Effector memory CD4-positive, alpha-beta T cell (primary cell): ENCODE measurements at regions not wholly inside any gene's neighbourhood (a gene's known extent, or its start where the extent isn't known, plus 50 kb on each side); places are given as distances from the start of the nearest gene placed in this dataset.

Source experiments
- DNase-seq, 3 donors: peaks; one replicate each; pipeline ENCODE4 v3.0.0-alpha.2; 2020
- H3K27ac ChIP-seq: 2 replicates; pipeline ENCODE4 v1.7.0; 2013; ENCODE audit warnings: mild to moderate bottlenecking, low read length, moderate library complexity; ENCODE audit not compliant: insufficient read depth, poor library complexity, severe bottlenecking
- H3K27me3 ChIP-seq: replicated peaks from 2 replicates; pipeline ENCODE4 v1.7.0; 2013; ENCODE audit warnings: mild to moderate bottlenecking, low read length; ENCODE audit not compliant: insufficient read depth, control insufficient read depth, poor library complexity, severe bottlenecking
- H3K36me3 ChIP-seq: 2 replicates; pipeline ENCODE4 v1.7.0; 2013; ENCODE audit warnings: mild to moderate bottlenecking, low read length, moderate library complexity; ENCODE audit not compliant: control insufficient read depth, insufficient read depth
- H3K4me1 ChIP-seq: 2 replicates; pipeline ENCODE4 v1.7.0; 2013; ENCODE audit warnings: low read length, mild to moderate bottlenecking; ENCODE audit not compliant: control insufficient read depth, insufficient read depth, poor library complexity, severe bottlenecking
- H3K4me3 ChIP-seq: 2 replicates; pipeline ENCODE4 v1.7.0; 2013; ENCODE audit warnings: low read length, low read depth, mild to moderate bottlenecking; ENCODE audit not compliant: insufficient read depth, poor library complexity, severe bottlenecking
- H3K9me3 ChIP-seq: 2 replicates; pipeline ENCODE4 v1.7.0; 2013; ENCODE audit warnings: mild to moderate bottlenecking, low read length, moderate library complexity; ENCODE audit not compliant: control insufficient read depth

DNA sequence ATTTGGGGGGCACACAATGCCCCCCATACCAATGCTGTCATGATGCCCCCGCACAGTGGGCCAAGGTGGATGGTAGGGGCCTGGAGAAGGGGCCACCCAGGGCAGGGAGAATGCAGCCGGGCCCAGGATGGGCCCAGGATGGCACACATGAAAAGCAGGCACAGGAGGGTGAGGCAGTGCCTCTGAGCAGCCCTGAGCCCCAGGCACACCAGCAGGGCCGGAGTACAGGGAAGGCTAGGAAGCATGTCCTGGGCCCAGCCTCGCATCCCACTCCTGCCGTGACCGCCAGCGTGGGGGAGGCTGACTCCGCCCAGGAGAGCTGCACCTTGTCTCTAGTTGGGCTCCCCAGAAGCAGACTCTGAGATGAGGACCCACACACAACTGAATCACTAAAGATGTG, 59.3 kb upstream of the TMEM72 start:
- Histone ChIP-seq H3K4me3 (no peak overlapping the region), H3K9me3 (no peaks in the 10 kb centered on the region), H3K27ac (no peak overlapping the region), H3K4me1 (no peaks in the 10 kb centered on the region), H3K27me3 (no peaks in the 10 kb centered on the region), H3K36me3 (no peaks in the 10 kb centered on the region)
- no peak for DNase-seq

GRCh38 chr10:44853148-44853734, 57.9 kb upstream of the TMEM72 start:
- Histone ChIP-seq H3K9me3 (no peaks in the 10 kb centered on the region), H3K27me3 (no peaks in the 10 kb centered on the region), H3K4me1 (no peaks in the 10 kb centered on the region), H3K36me3 (no peaks in the 10 kb centered on the region), H3K4me3 (no peak overlapping the region), H3K27ac (no peak overlapping the region)
- no peak for DNase-seq

- no peak overlapping the region for H3K27ac ChIP-seq
Measured at GRCh38 chr10:44853796-44854195, 57.3 kb upstream of the TMEM72 start.

DNA sequence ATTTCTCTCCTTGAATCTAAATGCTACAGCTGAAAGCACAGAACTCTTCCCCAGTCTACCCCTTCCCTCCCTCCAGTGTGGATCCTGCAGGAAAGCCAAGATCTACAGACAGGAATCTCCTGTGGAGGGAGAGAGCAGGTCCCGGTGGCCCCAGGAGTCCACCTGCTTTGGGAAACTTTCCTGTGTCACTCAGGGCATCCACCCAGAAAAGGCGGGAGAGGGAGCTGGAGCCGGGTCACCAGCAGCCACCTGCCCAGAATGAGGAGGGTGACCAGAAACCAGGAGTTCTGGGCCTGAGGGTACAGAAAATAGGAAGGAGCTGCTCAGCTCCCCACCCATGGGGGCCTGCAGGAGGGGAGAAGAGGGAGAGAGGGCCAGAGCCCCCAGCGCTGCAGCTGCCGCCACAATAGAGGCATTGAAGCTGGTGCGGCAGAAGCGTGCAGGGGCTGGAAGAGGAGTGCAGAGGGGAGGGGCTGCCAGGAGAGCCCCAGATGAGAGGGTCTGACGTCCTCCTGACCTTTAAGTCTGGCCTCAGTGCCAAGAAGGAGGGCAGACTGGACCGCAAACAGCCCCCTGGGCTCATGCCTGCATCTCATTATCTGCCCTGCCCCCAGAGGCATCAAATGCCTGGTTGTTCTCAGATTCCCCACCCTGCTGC, 56.3 kb upstream of the TMEM72 start:
- DNase-seq: no peak
- no peaks in the 10 kb centered on the region for H3K36me3 ChIP-seq
- no peaks in the 10 kb centered on the region for H3K9me3 ChIP-seq
- no peaks in the 10 kb centered on the region for H3K4me1 ChIP-seq
- H3K4me3 ChIP-seq: no peak overlapping the region
- H3K27me3 ChIP-seq: no peaks in the 10 kb centered on the region
- no peak overlapping the region for H3K27ac ChIP-seq

More at GRCh38 chr10:44853796-44854195, 57.3 kb upstream of the TMEM72 start:
- H3K27me3 ChIP-seq: no peaks in the 10 kb centered on the region
- H3K9me3 ChIP-seq: no peaks in the 10 kb centered on the region
- no peak overlapping the region for H3K4me3 ChIP-seq
- H3K4me1 ChIP-seq: no peaks in the 10 kb centered on the region
- no peaks in the 10 kb centered on the region for H3K36me3 ChIP-seq
- no peak for DNase-seq

GRCh38 chr10:44856696-44857095, 54.4 kb upstream of the TMEM72 start:
- H3K9me3 ChIP-seq: no peaks in the 10 kb centered on the region
- no peaks in the 10 kb centered on the region for H3K27me3 ChIP-seq
- DNase-seq: no peak

DNA sequence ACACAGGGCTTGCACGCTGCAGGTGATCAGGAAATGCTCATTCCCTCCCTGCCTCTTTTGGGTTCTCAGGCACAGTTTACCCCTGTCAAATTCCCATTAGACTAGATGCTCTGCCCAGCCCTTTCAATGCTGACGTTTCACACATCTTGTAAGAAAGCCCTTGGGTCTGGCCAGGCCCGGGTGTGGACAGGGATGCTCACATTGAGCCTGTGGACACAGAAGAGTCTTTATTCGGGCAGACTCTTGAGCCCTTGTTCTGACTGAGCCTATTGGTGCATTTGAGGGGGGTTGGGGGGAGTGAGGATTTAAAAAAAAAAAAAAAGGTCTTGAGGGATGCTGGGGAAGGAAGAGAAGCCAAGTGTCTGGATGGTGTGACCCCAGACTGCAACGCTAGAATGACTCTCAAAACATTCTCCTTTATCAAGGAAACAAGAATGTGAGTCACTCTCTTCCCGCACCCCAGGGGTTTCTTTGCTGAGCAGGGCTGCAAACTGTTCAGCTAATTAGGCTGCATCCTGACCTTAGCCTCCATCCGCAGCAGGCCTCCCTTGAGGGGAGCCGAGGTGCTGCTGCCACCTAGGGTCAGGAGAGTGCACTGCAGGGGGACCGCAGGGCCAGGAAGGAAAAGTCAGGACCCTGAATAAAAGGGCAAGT, 53.6 kb upstream of the TMEM72 start:
- no peaks in the 10 kb centered on the region for H3K27me3 ChIP-seq
- H3K4me3 ChIP-seq: no peak overlapping the region
- H3K27ac ChIP-seq: no peak overlapping the region
- no peaks in the 10 kb centered on the region for H3K4me1 ChIP-seq
- no peaks in the 10 kb centered on the region for H3K9me3 ChIP-seq
- no peaks in the 10 kb centered on the region for H3K36me3 ChIP-seq
- peak in 1 of 3 donors; percentile 31 for DNase-seq

More at GRCh38 chr10:44856696-44857095, 54.4 kb upstream of the TMEM72 start:
- Histone ChIP-seq H3K27ac (no peak overlapping the region), H3K4me1 (no peaks in the 10 kb centered on the region), H3K36me3 (no peaks in the 10 kb centered on the region), H3K4me3 (no peak overlapping the region)

GRCh38 chr10:44858017-44858371, 53.1 kb upstream of the TMEM72 start:
- H3K9me3 ChIP-seq: no peaks in the 10 kb centered on the region
- H3K27me3 ChIP-seq: no peaks in the 10 kb centered on the region
- no peaks in the 10 kb centered on the region for H3K4me1 ChIP-seq
- no peak overlapping the region for H3K4me3 ChIP-seq
- no peak overlapping the region for H3K27ac ChIP-seq
- no peaks in the 10 kb centered on the region for H3K36me3 ChIP-seq
- no peak for DNase-seq

GRCh38 chr10:44858988-44859387, 52.1 kb upstream of the TMEM72 start:
- no peak for DNase-seq
- H3K36me3 ChIP-seq: no peaks in the 10 kb centered on the region
- no peaks in the 10 kb centered on the region for H3K27me3 ChIP-seq
- no peaks in the 10 kb centered on the region for H3K4me1 ChIP-seq
- no peak overlapping the region for H3K27ac ChIP-seq
- H3K4me3 ChIP-seq: no peak overlapping the region
- no peaks in the 10 kb centered on the region for H3K9me3 ChIP-seq

GRCh38 chr10:44859546-44860285, 51.4 kb upstream of the TMEM72 start:
- Histone ChIP-seq H3K4me1 (no peaks in the 10 kb centered on the region), H3K27ac (no peak overlapping the region)

More at GRCh38 chr10:44859546-44860285, 51.4 kb upstream of the TMEM72 start:
- Histone ChIP-seq H3K36me3 (no peaks in the 10 kb centered on the region), H3K27me3 (no peaks in the 10 kb centered on the region), H3K4me3 (no peak overlapping the region), H3K9me3 (no peaks in the 10 kb centered on the region)
- no peak for DNase-seq
